PC-3 (cell line): ENCODE measurements at regions not wholly inside any gene's neighbourhood (a gene's known extent, or its start where the extent isn't known, plus 50 kb on each side); places are given as distances from the start of the nearest gene placed in this dataset.

Source experiments
- ATAC-seq: fragments of 200-7000 bp; cut with Tn5 transposase; 2 replicates; pipeline ENCODE4 v1.9.1; 2020; ENCODE audit warnings: mild to moderate bottlenecking, moderate library complexity
- BruUV-seq: library from RNA; stranded (reverse); fragments of 400-500 nt; replicated peaks from 2 replicates; lab custom pipeline; 2021; lab: Mats Ljungman, UMichigan
- CTCF ChIA-PET: fragments of 300-600 bp; sonication (Branson Sonifier 250); formaldehyde crosslinking; loops from one replicate; lab custom pipeline; 2022; ENCODE audit warnings: antibody characterized with exemption; lab: Charles Lee
- POLR2A ChIA-PET: fragments of 300-600 bp; sonication (Branson Sonifier 250); formaldehyde crosslinking; loops from one replicate; lab custom pipeline; 2022; ENCODE audit warnings: antibody characterized with exemption; ENCODE audit not compliant: unreplicated experiment; lab: Charles Lee
- DNase-seq: peaks from one replicate; pipeline ENCODE4 v3.0.0-alpha.2; 2015
- H2AFZ ChIP-seq: fragments of 300-600 bp; sonication (generic); 2 replicates; pipeline ENCODE4 v1.6.0; 2016; ENCODE audit warnings: antibody characterized with exemption, low read length
- H3F3A ChIP-seq: fragments of 300-600 bp; sonication (generic); one replicate; pipeline ENCODE4 v1.6.0; 2017; ENCODE audit warnings: antibody characterized with exemption, low read length, control low read depth, mild to moderate bottlenecking; ENCODE audit not compliant: unreplicated experiment
- H3K27ac ChIP-seq: fragments of 300-600 bp; sonication (generic); 2 replicates; pipeline ENCODE4 v1.5.1; 2016; ENCODE audit warnings: mild to moderate bottlenecking, low read length
- H3K27me3 ChIP-seq: fragments of 300-600 bp; sonication (generic); 2 replicates; pipeline ENCODE4 v1.6.1; 2016; ENCODE audit warnings: low read length, mixed read lengths
- H3K36me3 ChIP-seq: fragments of 300-600 bp; sonication (generic); 2 replicates; pipeline ENCODE4 v1.6.1; 2016; ENCODE audit warnings: low read depth, mixed run types, low read length, mixed read lengths
- H3K4me1 ChIP-seq: fragments of 300-600 bp; sonication (generic); 2 replicates; pipeline ENCODE4 v1.5.1; 2016; ENCODE audit warnings: low read length; ENCODE audit not compliant: insufficient read depth
- H3K4me2 ChIP-seq: fragments of 300-600 bp; sonication (generic); 2 replicates; pipeline ENCODE4 v1.6.0; 2016; ENCODE audit warnings: low read length
- H3K4me3 ChIP-seq: fragments of 300-600 bp; sonication (generic); 2 replicates; pipeline ENCODE4 v1.5.1; 2016; ENCODE audit warnings: mild to moderate bottlenecking, low read length, mixed read lengths
- H3K79me2 ChIP-seq: fragments of 300-600 bp; sonication (generic); 2 replicates; pipeline ENCODE4 v1.6.1; 2017; ENCODE audit warnings: low read length, mixed read lengths
- H3K9ac ChIP-seq: fragments of 300-600 bp; sonication (generic); 2 replicates; pipeline ENCODE4 v1.6.0; 2016; ENCODE audit warnings: mild to moderate bottlenecking, low read length
- H3K9me2 ChIP-seq: fragments of 300-600 bp; sonication (generic); replicated peaks from 2 replicates; pipeline ENCODE4 v1.6.1; 2016; ENCODE audit warnings: mixed run types, low read length, mixed read lengths
- H3K9me3 ChIP-seq: fragments of 300-600 bp; sonication (generic); 2 replicates; pipeline ENCODE4 v1.6.1; 2016; ENCODE audit warnings: low read length, mixed read lengths
- H4K20me1 ChIP-seq: fragments of 300-600 bp; sonication (generic); 2 replicates; pipeline ENCODE4 v1.6.1; 2016; ENCODE audit warnings: low read length, mixed read lengths
- CTCF ChIP-seq: fragments of 300-600 bp; sonication (generic); conservative IDR thresholded peaks from 2 replicates; pipeline ENCODE4 v1.5.1; 2017; ENCODE audit warnings: antibody characterized with exemption, low read depth, mild to moderate bottlenecking, low read length
- EZH2 ChIP-seq: fragments of 300-600 bp; sonication (generic); IDR thresholded peaks from one replicate; pipeline ENCODE4 v1.6.1; 2017; ENCODE audit warnings: antibody characterized with exemption, mild to moderate bottlenecking, low read length; ENCODE audit not compliant: unreplicated experiment
- EZH2phosphoT487 ChIP-seq: fragments of 300-600 bp; sonication (generic); IDR thresholded peaks from 2 replicates; pipeline ENCODE4 v1.6.1; 2018; ENCODE audit warnings: mild to moderate bottlenecking, antibody characterized with exemption, low read length, borderline replicate concordance
- intact Hi-C: fragments of 100-400 bp; cut with micrococcal nuclease; formaldehyde crosslinking; loops from 2 replicates; pipeline ENCODE4 v1.9.0; 2023

- H3K9me2 ChIP-seq = no peaks in the 10 kb centered on the region
- H3K27ac ChIP-seq = no peak overlapping the region
- BruUV-seq = no TSS peak
- no peaks in the 10 kb centered on the region for H4K20me1 ChIP-seq
- H3K9ac ChIP-seq = no peak overlapping the region
- H3K4me1 ChIP-seq = no peaks in the 10 kb centered on the region
- H3K27me3 ChIP-seq = no peaks in the 10 kb centered on the region; the same call in 1 of the 2 replicates
- intact Hi-C loops = no loop called here
- ChIA-PET POLR2A (no interaction called here), CTCF (no interaction called here)
- TF ChIP-seq CTCF (no peak), EZH2 (no peak)
- H3K4me3 ChIP-seq = no peak overlapping the region
- no peak overlapping the region for H3K4me2 ChIP-seq
- H2AFZ ChIP-seq = no peak overlapping the region
- no peaks in the 10 kb centered on the region for H3K79me2 ChIP-seq
- H3K36me3 ChIP-seq = no peaks in the 10 kb centered on the region
- DNase-seq (no peak), ATAC-seq (no peak)
- H3K9me3 ChIP-seq = no peaks in the 10 kb centered on the region
- no peaks in the 10 kb centered on the region for H3F3A ChIP-seq
These were observed 317.4 kb upstream of the ETAA1 start for GRCh38 chr2:67079729-67080128.

GRCh38 chr2:67082813-67083212, 314.3 kb upstream of the ETAA1 start:
- BruUV-seq = no TSS peak
- Histone ChIP-seq H3K9me3 (no peaks in the 10 kb centered on the region), H3K36me3 (no peaks in the 10 kb centered on the region), H3K4me1 (no peaks in the 10 kb centered on the region), H3K4me3 (no peak overlapping the region), H4K20me1 (no peaks in the 10 kb centered on the region), H2AFZ (no peak overlapping the region), H3K9me2 (no peaks in the 10 kb centered on the region), H3K27me3 (peaks cover 8% of the 10 kb centered on the region; the same call in 1 of the 2 replicates), H3K9ac (no peak overlapping the region), H3F3A (no peaks in the 10 kb centered on the region), H3K79me2 (no peaks in the 10 kb centered on the region), H3K27ac (no peak overlapping the region), H3K4me2 (no peak overlapping the region)
- TF ChIP-seq EZH2 (no peak), EZH2phosphoT487 (no peak), CTCF (no peak)
- DNase-seq (no peak), ATAC-seq (no peak)
- intact Hi-C loops = no loop called here
- ChIA-PET CTCF (no interaction called here), POLR2A (no interaction called here)

- Histone ChIP-seq H2AFZ (no peak overlapping the region), H3K9me3 (no peaks in the 10 kb centered on the region), H3K27me3 (peaks cover 20% of the 10 kb centered on the region; the same call in 1 of the 2 replicates), H4K20me1 (no peaks in the 10 kb centered on the region), H3K4me3 (no peak overlapping the region), H3K27ac (no peak overlapping the region), H3F3A (no peaks in the 10 kb centered on the region), H3K9me2 (no peaks in the 10 kb centered on the region), H3K9ac (no peak overlapping the region), H3K4me1 (no peaks in the 10 kb centered on the region), H3K79me2 (no peaks in the 10 kb centered on the region), H3K4me2 (no peak overlapping the region), H3K36me3 (no peaks in the 10 kb centered on the region)
- ChIA-PET POLR2A (no interaction called here), CTCF (no interaction called here)
- DNase-seq = no peak
- no peak for TF ChIP-seq EZH2
- TF ChIP-seq CTCF = no peak
- no peak for TF ChIP-seq EZH2phosphoT487
- intact Hi-C loops = no loop called here
- no peak for ATAC-seq
- no TSS peak for BruUV-seq
These were observed 313.2 kb upstream of the ETAA1 start for GRCh38 chr2:67083951-67084350.
